ENCODE measurements at regions not wholly inside any gene's neighbourhood (a gene's known extent, or its start where the extent isn't known, plus 50 kb on each side); places are given as distances from the start of the nearest gene placed in this dataset.

DNA sequence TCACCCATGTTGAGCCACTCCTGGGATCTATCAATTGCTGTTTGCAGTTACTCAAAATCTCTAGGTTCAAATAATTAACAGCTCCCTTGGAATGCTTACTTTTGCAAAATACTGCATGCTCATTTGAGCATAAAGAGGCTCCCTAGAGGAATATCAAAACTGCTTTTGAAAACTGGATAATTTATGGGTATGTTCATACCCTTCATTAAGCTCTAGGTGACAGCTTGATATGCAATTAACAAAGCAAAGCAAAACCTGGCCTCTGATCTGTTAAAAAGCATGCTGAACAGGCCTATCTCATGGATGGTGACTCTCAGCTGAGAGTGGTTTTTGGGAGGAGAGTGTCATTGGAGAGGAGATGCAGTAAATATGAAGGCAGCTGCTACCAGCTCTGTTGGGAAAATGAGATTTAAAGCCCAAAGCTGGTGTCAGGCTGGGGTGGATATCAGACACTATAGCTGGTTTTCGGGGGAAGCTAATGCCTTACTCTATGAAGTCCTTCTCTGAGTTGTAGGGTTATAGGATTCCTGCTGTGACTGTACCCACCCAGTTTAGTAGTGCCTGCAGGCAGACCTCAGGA lies 110.9 kb downstream of the RASSF10 start:
- no peak overlapping the region for H3K27ac ChIP-seq
- TF ChIP-seq ZFX (IDR thresholded peaks at IDR 0.05; ENCODE audit: borderline replicate concordance) (no peak), CTCF (IDR thresholded peaks at IDR 0.05) (no peak)

DNA sequence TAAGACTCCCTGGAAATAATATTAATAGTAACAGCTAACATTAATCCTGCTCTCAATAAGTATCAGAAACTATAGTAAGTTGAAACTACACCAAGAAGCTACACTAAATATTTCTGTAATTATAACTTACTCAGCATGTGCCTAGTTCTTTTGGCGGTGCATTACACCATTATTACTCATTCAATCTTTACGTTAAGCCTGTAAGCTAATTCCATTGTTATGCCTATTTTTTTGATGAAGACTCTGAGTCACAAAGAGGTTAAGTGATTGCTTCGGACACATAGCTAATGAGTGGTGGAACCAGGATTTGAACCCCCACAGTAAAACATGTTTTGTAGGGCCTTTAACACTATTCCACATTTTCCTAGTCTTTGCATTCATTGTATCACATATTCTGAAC lies 111.6 kb downstream of the RASSF10 start:
- H3K27ac ChIP-seq = no peak overlapping the region
- TF ChIP-seq CTCF (IDR thresholded peaks at IDR 0.05) = no peak
- TF ChIP-seq ZFX (IDR thresholded peaks at IDR 0.05; ENCODE audit: borderline replicate concordance) = no peak

- H3K27ac ChIP-seq = no peak overlapping the region
- TF ChIP-seq ZFX (IDR thresholded peaks at IDR 0.05; ENCODE audit: borderline replicate concordance) (no peak), CTCF (IDR thresholded peaks at IDR 0.05) (no peak)
Observed at GRCh38 chr11:13126430-13126829, 117.3 kb downstream of the RASSF10 start.

DNA sequence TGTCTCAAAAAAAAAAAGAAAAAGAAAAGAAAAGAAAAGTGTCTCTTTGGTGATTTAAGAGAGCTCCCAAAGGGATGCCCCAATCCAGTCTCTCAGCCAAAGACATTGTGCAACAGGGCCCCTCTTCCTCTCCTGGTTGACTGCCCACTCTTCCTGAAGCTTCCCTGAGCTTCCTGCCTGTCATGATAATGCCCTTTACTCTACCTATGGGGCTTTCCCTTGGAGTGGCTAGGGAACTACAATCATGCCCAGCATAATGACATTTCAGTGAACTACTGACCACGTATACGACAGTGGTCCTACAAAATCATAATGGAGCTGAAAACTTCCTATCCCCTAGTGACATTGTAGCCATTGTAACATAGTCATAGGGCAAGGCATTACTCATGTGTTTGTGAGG lies 118.0 kb downstream of the RASSF10 start:
- no peak overlapping the region for H3K27ac ChIP-seq
- no peak for TF ChIP-seq ZFX (IDR thresholded peaks at IDR 0.05; ENCODE audit: borderline replicate concordance)

DNA sequence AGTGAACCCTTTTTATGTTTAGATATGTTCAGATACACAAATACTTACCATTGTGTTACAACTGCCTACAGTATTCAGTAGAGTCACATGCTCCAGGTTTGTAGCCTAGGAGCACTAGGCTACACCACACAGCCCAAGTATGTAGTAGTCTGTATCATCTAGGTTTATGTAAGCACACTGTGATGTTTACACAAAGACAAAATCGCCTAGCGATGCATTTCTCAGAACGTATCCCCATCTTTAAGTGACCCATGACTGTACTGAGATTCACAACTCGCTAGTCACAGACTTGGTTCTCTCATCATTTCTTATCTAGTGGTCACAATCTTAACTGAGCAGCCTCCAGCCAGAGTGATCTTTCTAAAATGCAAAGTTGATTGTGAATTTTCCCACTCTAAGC lies 119.2 kb downstream of the RASSF10 start:
- TF ChIP-seq CTCF (IDR thresholded peaks at IDR 0.05) = no peak
- TF ChIP-seq ZFX (IDR thresholded peaks at IDR 0.05; ENCODE audit: borderline replicate concordance) = no peak
- no peak overlapping the region for H3K27ac ChIP-seq

- no peak for TF ChIP-seq ZFX (IDR thresholded peaks at IDR 0.05; ENCODE audit: borderline replicate concordance)
- TF ChIP-seq CTCF (IDR thresholded peaks at IDR 0.05) = no peak
- no peak overlapping the region for H3K27ac ChIP-seq
Observed at GRCh38 chr11:13134066-13134465, 125.0 kb downstream of the RASSF10 start.

DNA sequence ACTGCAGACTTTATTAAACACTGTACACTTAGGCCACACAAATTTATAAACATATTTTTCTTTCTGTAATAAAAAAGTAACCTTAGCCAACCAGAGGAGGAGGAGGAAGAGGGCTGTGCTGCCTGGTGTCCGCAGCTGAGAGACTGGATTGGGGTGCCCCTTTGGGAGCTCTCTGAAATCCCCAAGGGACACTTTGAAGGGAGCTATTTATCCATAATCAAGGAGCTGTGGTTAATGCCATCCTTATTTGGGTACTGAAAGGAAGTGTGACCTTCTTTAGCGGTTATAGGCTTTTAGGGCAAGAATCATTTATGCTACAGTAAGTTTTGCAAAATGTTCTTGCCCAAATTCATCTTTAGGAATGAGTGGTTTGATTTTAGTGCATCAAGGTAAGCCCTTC lies 125.8 kb downstream of the RASSF10 start:
- no peak overlapping the region for H3K27ac ChIP-seq
- TF ChIP-seq CTCF (IDR thresholded peaks at IDR 0.05) (no peak), ZFX (IDR thresholded peaks at IDR 0.05; ENCODE audit: borderline replicate concordance) (no peak)

All from 22Rv1 (cell line).